Keratinocyte (primary cell): ENCODE measurements at regions not wholly inside any gene's neighbourhood (a gene's known extent, or its start where the extent isn't known, plus 50 kb on each side); places are given as distances from the start of the nearest gene placed in this dataset.
"Not testable (repeated sequence)": the region's sequence is repeated elsewhere in the genome, so short reads cannot be mapped to it uniquely, and the experiment has no call there.

Experiments used
- DNase-seq: peaks from one replicate; pipeline ENCODE4 v3.0.0-alpha.2; 2011; ENCODE audit warnings: low read depth, missing footprints, low spot score
- FAIRE-seq: peaks from 2 replicates; lab custom pipeline; 2011; peaks lifted over from hg19 to GRCh38; lab: Jason Lieb, UNC
- H2AFZ ChIP-seq: 2 replicates; pipeline ENCODE4 v1.6.0; 2012; ENCODE audit warnings: low read length, control low read depth, inconsistent platforms; ENCODE audit not compliant: control insufficient read depth
- H3K27ac ChIP-seq: 2 replicates; pipeline ENCODE4 v1.5.1; 2011; ENCODE audit warnings: low read length; ENCODE audit not compliant: control insufficient read depth, insufficient read depth
- H3K27me3 ChIP-seq: 3 replicates; pipeline ENCODE4 v1.6.0; 2011; ENCODE audit warnings: low read length; ENCODE audit not compliant: control insufficient read depth, insufficient read depth; ENCODE audit errors: extremely low read depth
- H3K36me3 ChIP-seq, 2 experiments: 2 replicates in 1 of 2; 3 replicates in 1 of 2; pipeline ENCODE4 v1.5.1; 2011; ENCODE audit warnings: low read length in 2 of 2, mild to moderate bottlenecking in 1 of 2; ENCODE audit not compliant: control insufficient read depth in 2 of 2, insufficient read depth in 2 of 2; ENCODE audit errors: extremely low read depth in 1 of 2
- H3K4me1 ChIP-seq: 3 replicates; pipeline ENCODE4 v1.5.1; 2011; ENCODE audit warnings: low read length; ENCODE audit not compliant: control insufficient read depth, insufficient read depth; ENCODE audit errors: extremely low read depth
- H3K4me2 ChIP-seq: 3 replicates; pipeline ENCODE4 v1.6.0; 2011; ENCODE audit warnings: low read depth, low read length; ENCODE audit not compliant: control insufficient read depth, insufficient read depth; ENCODE audit errors: extremely low read depth
- H3K4me3 ChIP-seq, 3 experiments: fragments of 200-600 bp in 1 of 3; sonication (generic) in 1 of 3; 2 replicates in 2 of 3; 3 replicates in 1 of 3; pipeline ENCODE4 v1.5.1; 2011 to 2016; ENCODE audit warnings: low read length in 3 of 3, mild to moderate bottlenecking in 3 of 3, control low read depth in 2 of 3, inconsistent platforms in 1 of 3, low read depth in 1 of 3, mixed read lengths in 1 of 3, mixed run types in 1 of 3, moderate library complexity in 1 of 3; ENCODE audit not compliant: control insufficient read depth in 2 of 3, insufficient read depth in 2 of 3; ENCODE audit errors: extremely low read depth in 1 of 3
- H3K79me2 ChIP-seq: 2 replicates; pipeline ENCODE4 v1.6.0; 2012; ENCODE audit warnings: low read length; ENCODE audit not compliant: control insufficient read depth, insufficient read depth
- H3K9ac ChIP-seq: 3 replicates; pipeline ENCODE4 v1.6.0; 2011; ENCODE audit warnings: low read length; ENCODE audit not compliant: control insufficient read depth, insufficient read depth; ENCODE audit errors: extremely low read depth
- H3K9me1 ChIP-seq: 3 replicates; pipeline ENCODE4 v1.6.0; 2011; ENCODE audit warnings: low read length; ENCODE audit not compliant: control insufficient read depth, insufficient read depth; ENCODE audit errors: extremely low read depth
- H3K9me3 ChIP-seq: 2 replicates; pipeline ENCODE4 v1.5.1; 2012; ENCODE audit warnings: low read depth, low read length; ENCODE audit not compliant: control insufficient read depth
- H4K20me1 ChIP-seq: 3 replicates; pipeline ENCODE4 v1.6.0; 2011; ENCODE audit warnings: low read length; ENCODE audit not compliant: control insufficient read depth, insufficient read depth; ENCODE audit errors: extremely low read depth
- CTCF ChIP-seq, 3 experiments: IDR thresholded peaks in 1 of 3; conservative IDR thresholded peaks in 1 of 3; optimal IDR thresholded peaks in 1 of 3; 2 replicates in 2 of 3; 3 replicates in 1 of 3; pipeline versions ENCODE3 to v1.5.1; 2011; ENCODE audit warnings: low read length in 3 of 3, mild to moderate bottlenecking in 3 of 3, moderate library complexity in 2 of 3, control low read depth in 1 of 3, inconsistent platforms in 1 of 3; ENCODE audit not compliant: insufficient read depth in 2 of 3; ENCODE audit errors: extremely low read depth in 1 of 3
- EZH2 ChIP-seq: IDR thresholded peaks from one replicate; pipeline ENCODE4 v1.6.1; 2012; ENCODE audit warnings: inconsistent platforms, mild to moderate bottlenecking, low read length, moderate library complexity
- dilution Hi-C: fragments of 300-500 bp; cut with MboI; formaldehyde crosslinking; loops from one replicate; pipeline ENCODE4 v1.7.0; 2020; ENCODE audit warnings: low sequenced_read_pairs; ENCODE audit not compliant: extremely low pct_ligation_motif_present

GRCh38 chr9:97248252-97248651 lies 59.2 kb upstream of the CCDC180 start:
- H3K4me1 ChIP-seq, H3K27ac ChIP-seq, H3K9me3 ChIP-seq, H3K36me3 ChIP-seq, H2AFZ ChIP-seq, H3K27me3 ChIP-seq, DNase-seq, H4K20me1 ChIP-seq, H3K4me2 ChIP-seq, FAIRE-seq, H3K4me3 ChIP-seq, dilution Hi-C loops, H3K9me1 ChIP-seq, H3K79me2 ChIP-seq, H3K9ac ChIP-seq: not testable (repeated sequence)

- no peaks in the 10 kb centered on the region for H3K9me3 ChIP-seq
- H3K9me1 ChIP-seq = no peaks in the 10 kb centered on the region
- H3K79me2 ChIP-seq = no peaks in the 10 kb centered on the region
- no peak overlapping the region for H3K9ac ChIP-seq
- no peak for DNase-seq
- H3K36me3 ChIP-seq = no peaks in the 10 kb centered on the region
- no peak overlapping the region for H2AFZ ChIP-seq
- H3K27ac ChIP-seq = no peak overlapping the region
- dilution Hi-C loops = no loop called here
- no peak overlapping the region for H3K4me3 ChIP-seq
- H3K4me1 ChIP-seq = no peaks in the 10 kb centered on the region
- H3K27me3 ChIP-seq = no peaks in the 10 kb centered on the region
- no peak for FAIRE-seq
- H3K4me2 ChIP-seq = no peak overlapping the region
- TF ChIP-seq CTCF (optimal IDR thresholded peaks at IDR 0.05 in 1 of 3, IDR thresholded peaks at IDR 0.05 in 1 of 3, conservative IDR thresholded peaks at IDR 0.05 in 1 of 3; ENCODE audit: extremely low read depth in 1 of 3, insufficient read depth in 2 of 3, low read length in 3 of 3) (no peak), EZH2 (no peak)
- no peaks in the 10 kb centered on the region for H4K20me1 ChIP-seq
Measured at GRCh38 chr9:97243606-97244005, 63.9 kb upstream of the CCDC180 start.

GRCh38 chr9:97241430-97241829 lies 66.0 kb upstream of the CCDC180 start:
- dilution Hi-C loops, DNase-seq, FAIRE-seq, H3K27me3 ChIP-seq, H3K27ac ChIP-seq, H4K20me1 ChIP-seq, H3K9me1 ChIP-seq, H3K36me3 ChIP-seq, H3K4me1 ChIP-seq, H3K79me2 ChIP-seq, H2AFZ ChIP-seq, H3K4me2 ChIP-seq, H3K4me3 ChIP-seq, H3K9ac ChIP-seq, H3K9me3 ChIP-seq: not testable (repeated sequence)
